ENCODE measurements at regions not wholly inside any gene's neighbourhood (a gene's known extent, or its start where the extent isn't known, plus 50 kb on each side); places are given as distances from the start of the nearest gene placed in this dataset.

DNA sequence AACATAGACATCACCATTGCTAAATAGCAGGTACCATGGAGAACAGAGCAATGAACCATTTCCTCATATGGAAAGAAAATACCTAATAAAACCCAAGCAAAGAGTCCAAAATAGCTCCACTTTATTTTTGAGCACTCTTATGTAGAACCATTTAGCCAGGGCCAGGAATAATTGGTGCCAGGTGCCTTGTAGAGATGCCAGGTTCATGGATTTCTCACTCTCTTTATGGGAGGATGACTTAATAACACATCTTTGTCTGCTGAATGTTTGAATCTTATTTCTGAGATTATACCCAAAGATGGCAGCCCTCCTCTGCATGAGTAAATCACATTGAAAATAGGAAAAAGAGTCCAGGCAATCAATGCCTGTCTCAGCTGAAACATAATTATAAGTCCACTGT lies 212.3 kb upstream of the SFRP2 start:
- H3K36me3 ChIP-seq: no peaks in the 10 kb centered on the region
- no peak overlapping the region for H3K4me3 ChIP-seq
- DNase-seq (ENCODE audit: low read depth in 1 of 2, low spot score in 1 of 2): no peak
- no peaks in the 10 kb centered on the region for H3K4me1 ChIP-seq (ENCODE audit: low read depth)
- H3K27ac ChIP-seq: no peak overlapping the region
- no peaks in the 10 kb centered on the region for H3K9me3 ChIP-seq (ENCODE audit: low read depth)
- no peaks in the 10 kb centered on the region for H3K27me3 ChIP-seq
- no peak for TF ChIP-seq CTCF (IDR thresholded peaks at IDR 0.05; ENCODE audit: low read depth, low read length)

DNA sequence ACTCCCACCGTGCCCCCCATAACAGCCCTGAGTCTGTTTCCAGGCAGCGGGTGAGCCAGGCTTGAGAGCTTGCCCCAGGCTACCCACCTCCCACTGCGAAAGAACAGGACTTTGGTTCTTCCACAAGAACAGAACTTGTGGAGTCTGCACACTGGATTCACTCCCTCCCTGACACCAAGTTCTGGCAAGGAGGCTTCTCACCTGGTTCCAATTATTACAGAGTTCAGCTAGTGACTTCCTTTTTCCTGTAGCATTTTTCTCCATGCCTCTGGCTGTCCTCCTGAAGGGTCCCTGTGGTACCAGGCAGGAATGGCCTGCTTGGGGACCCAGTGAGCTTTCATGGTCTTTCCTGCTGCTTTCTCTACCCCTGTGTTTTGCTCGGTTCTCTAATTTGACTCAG lies 208.6 kb upstream of the SFRP2 start:
- no peak overlapping the region for H3K27ac ChIP-seq
- no peak overlapping the region for H3K4me3 ChIP-seq
- H3K4me1 ChIP-seq (ENCODE audit: low read depth): no peaks in the 10 kb centered on the region
- H3K27me3 ChIP-seq: no peaks in the 10 kb centered on the region
- H3K9me3 ChIP-seq (ENCODE audit: low read depth): no peaks in the 10 kb centered on the region
- TF ChIP-seq CTCF (IDR thresholded peaks at IDR 0.05; ENCODE audit: low read depth, low read length): no peak
- H3K36me3 ChIP-seq: no peaks in the 10 kb centered on the region
- no peak for DNase-seq (ENCODE audit: low read depth in 1 of 2, low spot score in 1 of 2)

GRCh38 chr4:153989505-153989904 lies 200.6 kb upstream of the SFRP2 start:
- no peaks in the 10 kb centered on the region for H3K36me3 ChIP-seq
- H3K27me3 ChIP-seq: no peaks in the 10 kb centered on the region
- no peak overlapping the region for H3K4me3 ChIP-seq
- no peaks in the 10 kb centered on the region for H3K9me3 ChIP-seq (ENCODE audit: low read depth)
- no peak for TF ChIP-seq CTCF (IDR thresholded peaks at IDR 0.05; ENCODE audit: low read depth, low read length)
- H3K27ac ChIP-seq: no peak overlapping the region
- H3K4me1 ChIP-seq (ENCODE audit: low read depth): no peaks in the 10 kb centered on the region
- DNase-seq (ENCODE audit: low read depth in 1 of 2, low spot score in 1 of 2): no peak

DNA sequence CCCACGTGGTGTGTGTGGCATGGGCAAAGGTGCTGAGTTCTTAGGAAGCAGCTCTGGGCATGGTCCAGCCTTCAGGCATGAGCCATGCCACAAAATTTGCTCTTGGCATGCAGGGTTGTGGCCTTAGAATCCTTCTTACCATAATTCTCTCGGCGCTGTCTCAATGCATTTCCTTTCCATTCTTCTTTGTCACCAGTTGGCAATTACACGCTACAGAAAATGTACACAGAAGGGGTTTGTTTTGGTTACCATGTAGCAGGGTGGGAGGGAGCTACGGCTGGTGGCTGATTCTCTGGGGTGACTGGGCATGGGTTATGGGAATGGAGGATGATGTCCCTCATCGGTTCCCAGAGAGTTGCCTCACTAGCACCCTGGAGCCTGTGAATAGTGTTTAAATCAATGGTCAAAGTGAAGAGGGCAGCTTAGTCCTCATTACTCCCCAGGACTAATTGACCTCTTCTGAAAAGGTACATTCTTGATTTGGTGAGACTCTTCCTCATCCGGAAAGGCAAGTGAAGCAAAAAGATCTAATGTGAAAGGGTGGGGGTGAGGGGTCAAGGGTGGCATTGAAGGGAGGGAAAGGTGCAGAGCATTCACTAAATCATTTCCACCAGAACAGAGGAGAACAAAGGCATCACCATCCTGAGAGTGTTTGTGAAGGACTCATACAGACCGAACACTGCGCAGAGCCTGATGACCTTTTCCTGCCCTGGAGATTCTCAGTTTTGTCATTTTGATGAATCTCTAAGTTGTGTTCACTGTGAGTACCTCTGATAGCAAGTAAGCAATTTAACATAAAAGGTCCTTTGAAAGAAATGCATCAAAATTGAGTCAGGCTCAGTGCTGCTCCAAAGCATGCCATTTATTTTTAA lies 199.8 kb upstream of the SFRP2 start:
- no peaks in the 10 kb centered on the region for H3K36me3 ChIP-seq
- H3K4me1 ChIP-seq (ENCODE audit: low read depth): no peaks in the 10 kb centered on the region
- no peak overlapping the region for H3K27ac ChIP-seq
- no peak overlapping the region for H3K4me3 ChIP-seq
- H3K9me3 ChIP-seq (ENCODE audit: low read depth): no peaks in the 10 kb centered on the region
- no peak for DNase-seq (ENCODE audit: low read depth in 1 of 2, low spot score in 1 of 2)
- H3K27me3 ChIP-seq: no peaks in the 10 kb centered on the region
- no peak for TF ChIP-seq CTCF (IDR thresholded peaks at IDR 0.05; ENCODE audit: low read depth, low read length)

DNA sequence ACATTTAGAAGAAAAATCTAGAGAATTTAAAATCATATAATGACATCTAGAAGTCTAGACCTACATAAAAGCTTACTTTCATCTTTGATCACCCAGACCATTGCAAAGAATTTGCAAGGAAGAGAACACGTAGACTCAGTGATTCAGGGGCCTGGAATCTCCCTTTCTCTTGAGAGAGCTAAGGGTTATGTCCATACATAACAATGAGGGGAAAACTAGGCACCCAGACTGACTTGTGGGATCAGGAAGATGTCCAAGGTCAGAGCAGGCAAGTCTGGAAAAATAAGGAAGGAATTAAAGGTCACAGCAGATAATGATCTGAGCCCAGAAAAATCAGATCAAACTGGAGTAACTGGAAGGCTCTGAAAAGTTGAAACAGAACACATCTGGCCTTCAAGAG lies 198.4 kb upstream of the SFRP2 start:
- DNase-seq (ENCODE audit: low read depth in 1 of 2, low spot score in 1 of 2): no peak
- H3K9me3 ChIP-seq (ENCODE audit: low read depth): no peaks in the 10 kb centered on the region
- H3K36me3 ChIP-seq: no peaks in the 10 kb centered on the region
- no peak overlapping the region for H3K27ac ChIP-seq
- H3K27me3 ChIP-seq: no peaks in the 10 kb centered on the region
- no peaks in the 10 kb centered on the region for H3K4me1 ChIP-seq (ENCODE audit: low read depth)
- H3K4me3 ChIP-seq: no peak overlapping the region
- TF ChIP-seq CTCF (IDR thresholded peaks at IDR 0.05; ENCODE audit: low read depth, low read length): no peak

Measured in cardiac muscle cell (in vitro differentiated cells and primary cell).